22Rv1 (cell line): ENCODE measurements at regions not wholly inside any gene's neighbourhood (a gene's known extent, or its start where the extent isn't known, plus 50 kb on each side); places are given as distances from the start of the nearest gene placed in this dataset.
A peak's percentile ranks its signal among the peaks of the same experiment; 100 is the strongest.

ENCODE experiments used
- H3K27ac ChIP-seq: fragments of 450-650 bp; 2 replicates; pipeline ENCODE4 v1.5.1; 2017
- CTCF ChIP-seq: fragments of 450-650 bp; IDR thresholded peaks from 2 replicates; pipeline ENCODE4 v1.5.1; 2017; ENCODE audit warnings: mild to moderate bottlenecking
- ZFX ChIP-seq: fragments of 450-650 bp; IDR thresholded peaks from 2 replicates; pipeline ENCODE4 v1.6.1; 2017; ENCODE audit warnings: antibody characterized with exemption, borderline replicate concordance

DNA sequence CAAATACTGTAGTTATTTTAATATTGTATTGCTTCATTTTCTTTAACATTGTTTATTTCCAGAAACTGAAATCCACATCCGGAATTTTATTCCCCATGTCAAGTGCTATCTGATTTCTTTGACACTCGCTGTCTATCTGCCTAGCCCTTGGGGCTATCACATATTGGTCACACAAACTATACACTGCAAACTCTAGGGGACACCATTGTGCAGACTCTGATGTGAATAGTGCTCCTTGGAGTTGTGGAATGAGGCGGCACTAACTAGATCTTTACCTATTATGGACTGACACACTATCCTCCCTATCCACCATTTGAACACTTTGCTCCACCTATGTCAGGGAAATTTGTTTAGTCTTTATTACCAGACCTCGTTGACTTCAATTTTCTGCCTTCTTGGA lies 534.5 kb downstream of the GLUD2 start:
- H3K27ac ChIP-seq = no peak overlapping the region
- no peak for TF ChIP-seq ZFX
- no peak for TF ChIP-seq CTCF

- H3K27ac ChIP-seq = no peak overlapping the region
- TF ChIP-seq ZFX = no peak
- no peak for TF ChIP-seq CTCF
These were observed 538.2 kb downstream of the GLUD2 start for GRCh38 chrX:121585626-121586025.

DNA sequence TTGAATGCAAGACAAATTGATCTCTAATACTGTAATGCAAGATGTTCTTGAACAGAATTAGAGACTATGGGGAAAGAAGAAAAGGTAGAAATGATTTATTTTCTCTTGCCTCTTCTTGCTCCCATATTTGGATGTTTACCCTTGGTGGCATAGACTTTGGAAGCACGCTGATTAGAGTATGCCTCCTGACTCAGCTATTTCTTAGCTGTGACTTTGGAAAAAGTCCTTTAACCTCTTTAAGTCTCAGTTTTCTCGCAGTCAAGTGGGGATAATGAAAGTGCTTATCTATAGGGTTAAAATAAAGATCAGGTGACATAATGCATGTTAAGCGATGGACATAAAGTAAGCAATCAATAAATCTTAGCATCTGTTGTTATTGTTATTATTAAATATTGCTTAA lies 545.5 kb downstream of the GLUD2 start:
- no peak for TF ChIP-seq CTCF
- TF ChIP-seq ZFX = no peak
- no peak overlapping the region for H3K27ac ChIP-seq

DNA sequence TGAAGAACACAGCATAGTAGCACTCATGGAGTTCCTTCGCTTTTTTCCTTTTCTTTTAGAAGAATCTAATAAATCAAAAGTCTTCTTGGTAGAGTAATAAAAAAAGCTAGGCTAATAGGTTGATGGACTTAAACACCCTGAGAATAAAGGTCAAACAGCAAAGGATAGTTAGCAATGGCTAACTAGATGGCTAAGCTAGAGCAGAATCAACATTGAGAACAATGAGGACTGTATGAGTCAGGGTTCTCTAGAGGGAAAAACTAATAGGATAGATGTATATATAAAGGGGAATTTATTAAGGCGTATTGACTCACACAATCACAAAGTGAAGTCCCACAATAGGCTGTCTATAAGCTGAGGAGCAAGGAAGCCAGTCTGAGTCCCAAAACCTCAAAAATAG lies 550.9 kb downstream of the GLUD2 start:
- no peak for TF ChIP-seq CTCF
- no peak for TF ChIP-seq ZFX
- H3K27ac ChIP-seq = no peak overlapping the region

DNA sequence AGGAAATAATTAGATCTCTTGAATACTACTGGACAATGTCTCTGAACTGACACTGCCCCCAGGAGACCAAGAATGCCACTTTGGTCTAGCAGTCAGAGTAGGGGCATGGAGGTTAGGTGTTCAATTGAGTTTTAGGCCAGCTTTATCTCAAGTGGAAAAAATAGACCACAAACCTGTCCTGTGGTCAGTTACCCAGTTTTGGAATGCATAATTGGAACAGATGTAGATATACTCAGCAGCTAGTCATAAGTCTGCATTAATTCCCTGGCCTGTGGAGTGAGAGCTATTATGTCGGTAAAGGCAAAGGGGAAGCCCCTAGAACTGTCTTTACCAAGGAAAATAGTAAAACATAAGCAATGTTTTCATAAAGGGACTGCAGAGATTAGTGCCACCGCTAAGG lies 587.7 kb downstream of the GLUD2 start:
- no peak overlapping the region for H3K27ac ChIP-seq
- TF ChIP-seq ZFX (no peak), CTCF (no peak)

DNA sequence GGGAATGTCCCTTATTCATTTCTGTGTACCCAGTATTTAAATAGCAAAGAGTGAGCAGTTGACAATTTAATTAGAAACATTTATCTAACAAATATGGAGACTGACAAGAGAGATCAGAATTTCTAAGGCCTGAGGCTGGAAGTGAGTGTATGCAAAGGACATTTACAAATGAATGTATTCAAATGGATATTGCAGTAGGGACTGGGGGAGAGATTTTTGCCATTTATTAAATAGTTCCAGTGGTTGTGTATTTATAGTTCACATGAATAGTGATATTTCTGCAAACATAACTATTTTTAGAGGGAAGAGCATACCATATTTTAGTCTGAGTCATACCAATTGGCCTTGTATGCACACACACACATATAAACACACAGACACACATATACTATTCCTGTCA lies 592.4 kb downstream of the GLUD2 start:
- H3K27ac ChIP-seq = no peak overlapping the region
- TF ChIP-seq CTCF (no peak), ZFX (no peak)

GRCh38 chrX:121641560-121641959 lies 594.1 kb downstream of the GLUD2 start:
- H3K27ac ChIP-seq = peak overlapping the region; percentile 26; the same call in 1 of the 2 replicates
- TF ChIP-seq CTCF (no peak), ZFX (no peak)
